ENCODE measurements at regions not wholly inside any gene's neighbourhood (a gene's known extent, or its start where the extent isn't known, plus 50 kb on each side); places are given as distances from the start of the nearest gene placed in this dataset.

GRCh38 chr3:151578495-151578894, 117.6 kb upstream of the IGSF10 start:
- no peak for TF ChIP-seq POLR2A (IDR thresholded peaks at IDR 0.05)
- TF ChIP-seq CTCF (IDR thresholded peaks at IDR 0.05) = no peak
